Loucy (cell line): ENCODE measurements at regions not wholly inside any gene's neighbourhood (a gene's known extent, or its start where the extent isn't known, plus 50 kb on each side); places are given as distances from the start of the nearest gene placed in this dataset.

Experiments
- H2AFZ ChIP-seq: fragments of 200-600 bp; sonication (generic); 2 replicates; pipeline ENCODE4 v1.6.0; 2016; ENCODE audit warnings: antibody characterized with exemption, mild to moderate bottlenecking, low read length, moderate library complexity
- H3F3A ChIP-seq: fragments of 200-600 bp; 2 replicates; pipeline ENCODE4 v1.6.0; 2016; ENCODE audit warnings: antibody characterized with exemption, low read depth, mild to moderate bottlenecking
- H3K27me3 ChIP-seq: fragments of 200-600 bp; sonication (generic); 2 replicates; pipeline ENCODE4 v1.6.1; 2014; ENCODE audit warnings: low read length, mild to moderate bottlenecking; ENCODE audit not compliant: insufficient read depth, poor library complexity, severe bottlenecking
- H3K36me3 ChIP-seq: fragments of 200-600 bp; sonication (generic); 2 replicates; pipeline ENCODE4 v1.6.1; 2016; ENCODE audit warnings: low read length; ENCODE audit not compliant: insufficient read depth
- H3K4me1 ChIP-seq: fragments of 200-600 bp; sonication (generic); 2 replicates; pipeline ENCODE4 v1.5.1; 2014; ENCODE audit warnings: low read length, mild to moderate bottlenecking; ENCODE audit not compliant: insufficient read depth, poor library complexity, severe bottlenecking
- H3K4me2 ChIP-seq: fragments of 200-600 bp; sonication (generic); 2 replicates; pipeline ENCODE4 v1.6.0; 2014; ENCODE audit warnings: antibody characterized with exemption, low read length, low read depth, mild to moderate bottlenecking; ENCODE audit not compliant: poor library complexity, severe bottlenecking
- H3K4me3 ChIP-seq: fragments of 200-600 bp; sonication (generic); 2 replicates; pipeline ENCODE4 v1.5.1; 2014; ENCODE audit warnings: low read length, mild to moderate bottlenecking, mixed read lengths; ENCODE audit not compliant: poor library complexity, severe bottlenecking
- H3K79me2 ChIP-seq: fragments of 200-600 bp; sonication (generic); 2 replicates; pipeline ENCODE4 v1.6.1; 2014; ENCODE audit warnings: low read length; ENCODE audit not compliant: insufficient read depth
- H3K9ac ChIP-seq: fragments of 200-600 bp; sonication (generic); 2 replicates; pipeline ENCODE4 v1.6.0; 2014; ENCODE audit warnings: mild to moderate bottlenecking, low read depth, low read length, moderate library complexity; ENCODE audit not compliant: poor library complexity, severe bottlenecking
- H3K9me2 ChIP-seq: fragments of 200-600 bp; sonication (generic); replicated peaks from 2 replicates; pipeline ENCODE4 v1.6.1; 2016; ENCODE audit warnings: low read depth, low read length, mixed read lengths
- H3K9me3 ChIP-seq: fragments of 200-600 bp; sonication (generic); 2 replicates; pipeline ENCODE4 v1.6.1; 2014; ENCODE audit warnings: mild to moderate bottlenecking, antibody characterized with exemption, low read length, low read depth; ENCODE audit not compliant: insufficient read depth
- H4K20me1 ChIP-seq: fragments of 200-600 bp; sonication (generic); 2 replicates; pipeline ENCODE4 v1.6.0; 2014; ENCODE audit warnings: antibody characterized with exemption, low read length, mild to moderate bottlenecking; ENCODE audit not compliant: insufficient read depth, poor library complexity, severe bottlenecking
- EZH2phosphoT487 ChIP-seq: fragments of 200-600 bp; IDR thresholded peaks from 2 replicates; pipeline ENCODE4 v1.6.1; 2018; ENCODE audit warnings: antibody characterized with exemption, mild to moderate bottlenecking, moderate library complexity, borderline replicate concordance
- TF ChIP-seq, protein P1 (sequence below): fragments of 200-600 bp; sonication (generic); conservative IDR thresholded peaks from 2 replicates; pipeline ENCODE4 v1.5.1; 2014; ENCODE audit warnings: mild to moderate bottlenecking, antibody characterized with exemption, low read length

DNA sequence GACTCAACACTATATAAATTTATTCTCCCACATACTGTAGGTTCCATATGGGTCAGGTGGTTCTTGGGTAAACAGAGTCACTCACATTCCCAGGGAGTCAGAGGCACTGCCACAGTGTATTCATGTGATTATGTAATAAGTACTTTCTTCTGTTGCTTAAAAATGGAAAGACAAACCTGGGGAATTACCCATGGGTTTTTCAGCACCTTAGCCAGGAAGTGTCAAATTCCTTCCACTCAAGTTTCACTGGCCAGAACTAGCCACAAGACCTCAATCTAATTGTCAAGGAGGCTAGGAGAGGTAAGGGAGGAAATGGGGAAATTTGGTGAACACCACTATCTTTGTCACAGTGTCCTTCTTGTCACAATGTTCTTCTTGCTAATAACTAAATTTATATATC lies 333.2 kb upstream of the MDGA2 start:
- Histone ChIP-seq H3K9me3 (no peaks in the 10 kb centered on the region), H2AFZ (no peak overlapping the region), H3K9ac (no peak overlapping the region), H3K4me3 (no peak overlapping the region), H3F3A (no peaks in the 10 kb centered on the region), H3K27me3 (no peaks in the 10 kb centered on the region), H4K20me1 (no peaks in the 10 kb centered on the region), H3K36me3 (no peaks in the 10 kb centered on the region), H3K4me2 (no peak overlapping the region), H3K9me2 (no peaks in the 10 kb centered on the region), H3K79me2 (no peaks in the 10 kb centered on the region), H3K4me1 (no peaks in the 10 kb centered on the region)
- no peak for TF ChIP-seq EZH2phosphoT487
- TF ChIP-seq, protein P1, sequence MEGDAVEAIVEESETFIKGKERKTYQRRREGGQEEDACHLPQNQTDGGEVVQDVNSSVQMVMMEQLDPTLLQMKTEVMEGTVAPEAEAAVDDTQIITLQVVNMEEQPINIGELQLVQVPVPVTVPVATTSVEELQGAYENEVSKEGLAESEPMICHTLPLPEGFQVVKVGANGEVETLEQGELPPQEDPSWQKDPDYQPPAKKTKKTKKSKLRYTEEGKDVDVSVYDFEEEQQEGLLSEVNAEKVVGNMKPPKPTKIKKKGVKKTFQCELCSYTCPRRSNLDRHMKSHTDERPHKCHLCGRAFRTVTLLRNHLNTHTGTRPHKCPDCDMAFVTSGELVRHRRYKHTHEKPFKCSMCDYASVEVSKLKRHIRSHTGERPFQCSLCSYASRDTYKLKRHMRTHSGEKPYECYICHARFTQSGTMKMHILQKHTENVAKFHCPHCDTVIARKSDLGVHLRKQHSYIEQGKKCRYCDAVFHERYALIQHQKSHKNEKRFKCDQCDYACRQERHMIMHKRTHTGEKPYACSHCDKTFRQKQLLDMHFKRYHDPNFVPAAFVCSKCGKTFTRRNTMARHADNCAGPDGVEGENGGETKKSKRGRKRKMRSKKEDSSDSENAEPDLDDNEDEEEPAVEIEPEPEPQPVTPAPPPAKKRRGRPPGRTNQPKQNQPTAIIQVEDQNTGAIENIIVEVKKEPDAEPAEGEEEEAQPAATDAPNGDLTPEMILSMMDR, result no peak

DNA sequence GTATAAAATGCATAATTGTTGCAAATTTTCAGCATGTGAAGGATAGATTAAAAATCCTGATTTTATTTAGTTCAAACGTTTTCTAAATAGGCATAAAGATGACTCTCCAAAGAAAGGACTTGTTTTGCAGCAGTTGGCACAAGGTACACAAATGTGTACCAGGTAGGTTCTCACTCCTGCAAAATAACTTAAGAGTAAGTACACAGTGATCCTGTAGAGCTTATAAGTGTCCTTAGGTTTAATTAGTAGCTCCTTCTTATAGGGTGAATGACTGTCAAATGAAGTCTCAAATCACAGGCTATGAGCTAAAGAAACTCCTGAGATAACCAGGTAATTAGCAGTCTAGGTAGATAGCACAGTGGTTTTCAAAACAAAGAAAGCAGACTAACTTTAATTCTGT lies 330.6 kb upstream of the MDGA2 start:
- Histone ChIP-seq H3K4me3 (no peak overlapping the region), H2AFZ (no peak overlapping the region), H3K4me2 (no peak overlapping the region), H3K9me3 (no peaks in the 10 kb centered on the region), H3K4me1 (no peaks in the 10 kb centered on the region), H3K9ac (no peak overlapping the region), H4K20me1 (no peaks in the 10 kb centered on the region), H3F3A (no peaks in the 10 kb centered on the region), H3K79me2 (no peaks in the 10 kb centered on the region), H3K36me3 (no peaks in the 10 kb centered on the region), H3K27me3 (no peaks in the 10 kb centered on the region), H3K9me2 (no peaks in the 10 kb centered on the region)
- TF ChIP-seq EZH2phosphoT487, result no peak
- TF ChIP-seq, protein P1, result no peak

DNA sequence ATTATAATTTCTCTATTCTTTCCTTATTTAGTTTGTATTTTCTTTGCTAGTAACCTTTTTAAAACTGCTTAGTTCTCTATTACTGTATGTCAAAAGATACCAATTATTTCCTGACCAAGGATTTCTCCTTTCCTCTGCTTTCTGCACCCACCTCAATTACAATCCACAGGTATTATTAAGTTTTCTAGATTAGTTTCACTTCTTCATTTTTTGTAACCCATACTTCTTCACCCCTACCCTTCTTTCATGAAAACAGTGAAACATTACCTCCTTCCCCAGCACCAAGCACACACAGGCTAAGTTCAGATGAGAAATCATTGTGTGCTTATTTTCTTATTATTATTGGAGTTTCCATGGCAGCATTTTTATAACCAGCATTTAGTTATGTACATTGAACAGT lies 318.5 kb upstream of the MDGA2 start:
- Histone ChIP-seq H2AFZ (no peak overlapping the region), H3K4me2 (no peak overlapping the region), H4K20me1 (no peaks in the 10 kb centered on the region), H3K9me3 (no peaks in the 10 kb centered on the region), H3K79me2 (no peaks in the 10 kb centered on the region), H3K4me1 (no peaks in the 10 kb centered on the region), H3K9ac (no peak overlapping the region), H3K9me2 (no peaks in the 10 kb centered on the region), H3K36me3 (no peaks in the 10 kb centered on the region), H3F3A (no peaks in the 10 kb centered on the region), H3K4me3 (no peak overlapping the region), H3K27me3 (no peaks in the 10 kb centered on the region)
- TF ChIP-seq, protein P1, result no peak
- no peak for TF ChIP-seq EZH2phosphoT487
